ENCODE measurements at regions not wholly inside any gene's neighbourhood (a gene's known extent, or its start where the extent isn't known, plus 50 kb on each side); places are given as distances from the start of the nearest gene placed in this dataset.

GRCh38 chr21:29242201-29242600, 56.5 kb upstream of the BACH1 start:
- no peaks in the 10 kb centered on the region for H3K9me3 ChIP-seq
- H3K4me1 ChIP-seq, result peaks cover 0 to 50% (median 8%) of the 10 kb centered on the region in 9 donors
- intact Hi-C loops (cut with DNase I), result no loop called here
- H3K4me3 ChIP-seq, result no peak overlapping the region
- TF ChIP-seq CTCF (IDR thresholded peaks at IDR 0.05), result no peak
- H3K36me3 ChIP-seq, result no peaks in the 10 kb centered on the region
- DNase-seq, result no peak
- ATAC-seq, result no peak
- no peak overlapping the region for H3K27ac ChIP-seq
- no peaks in the 10 kb centered on the region for H3K27me3 ChIP-seq

- ATAC-seq (no peak), DNase-seq (no peak)
- H3K4me3 ChIP-seq, result no peak overlapping the region
- no peaks in the 10 kb centered on the region for H3K36me3 ChIP-seq
- intact Hi-C loops (cut with DNase I), result no loop called here
- H3K27me3 ChIP-seq, result no peaks in the 10 kb centered on the region
- 98 to 100% methylated on average over 1 of the region's 1 CpG for WGBS, 2 donors
- H3K27ac ChIP-seq, result no peak overlapping the region
- TF ChIP-seq CTCF (IDR thresholded peaks at IDR 0.05), result no peak
- H3K4me1 ChIP-seq, result peaks cover 0 to 47% (median 0%) of the 10 kb centered on the region in 9 donors
- H3K9me3 ChIP-seq, result no peaks in the 10 kb centered on the region
These were observed 55.5 kb upstream of the BACH1 start for GRCh38 chr21:29243188-29243587.

- Histone ChIP-seq H3K36me3 (no peaks in the 10 kb centered on the region), H3K9me3 (peaks cover 0 to 4% (median 0%) of the 10 kb centered on the region in 11 donors), H3K4me1 (peaks cover 0 to 36% (median 0%) of the 10 kb centered on the region in 9 donors), H3K27ac (peak overlapping the region in 1 of 10 donors; percentile 46), H3K4me3 (no peak overlapping the region), H3K27me3 (no peaks in the 10 kb centered on the region)
- TF ChIP-seq CTCF (IDR thresholded peaks at IDR 0.05), result peak in 1 of 9 donors; percentile 1
- peak in 1 of 8 donors; percentile 22 for ATAC-seq
- DNase-seq, result no peak
- intact Hi-C loops (cut with DNase I), result no loop called here
- 61 to 64% methylated on average over 3 of the region's 3 CpGs for WGBS, 2 donors
These were observed 53.5 kb upstream of the BACH1 start for GRCh38 chr21:29245104-29245643.

- no peak for DNase-seq
- H3K4me3 ChIP-seq, result no peak overlapping the region
- H3K9me3 ChIP-seq, result peaks cover 0 to 4% (median 0%) of the 10 kb centered on the region in 11 donors
- intact Hi-C loops (cut with DNase I), result no loop called here
- H3K4me1 ChIP-seq, result peaks cover 0 to 36% (median 0%) of the 10 kb centered on the region in 9 donors
- no peak overlapping the region for H3K27ac ChIP-seq
- no peaks in the 10 kb centered on the region for H3K36me3 ChIP-seq
- no peaks in the 10 kb centered on the region for H3K27me3 ChIP-seq
- no peak for TF ChIP-seq CTCF (IDR thresholded peaks at IDR 0.05)
- no peak for ATAC-seq
These were observed 52.9 kb upstream of the BACH1 start for GRCh38 chr21:29245863-29246262.
